HEK293T (cell line): ENCODE measurements at regions not wholly inside any gene's neighbourhood (a gene's known extent, or its start where the extent isn't known, plus 50 kb on each side); places are given as distances from the start of the nearest gene placed in this dataset.

ENCODE experiments used
- ARNT ChIP-seq: fragments of 450-650 bp; IDR thresholded peaks from 2 replicates; pipeline ENCODE4 v1.6.1; 2017; ENCODE audit warnings: mild to moderate bottlenecking
- BHLHE40 ChIP-seq: fragments of 450-650 bp; IDR thresholded peaks from 2 replicates; pipeline ENCODE4 v1.6.1; 2016; ENCODE audit warnings: mild to moderate bottlenecking, moderate library complexity, borderline replicate concordance
- FOXK2 ChIP-seq: fragments of 450-650 bp; IDR thresholded peaks from 2 replicates; pipeline ENCODE4 v1.6.1; 2016; ENCODE audit warnings: mild to moderate bottlenecking
- FOXM1 ChIP-seq: fragments of 450-650 bp; IDR thresholded peaks from 2 replicates; pipeline ENCODE4 v1.6.1; 2017; ENCODE audit warnings: mild to moderate bottlenecking, borderline replicate concordance
- SP1 ChIP-seq: fragments of 450-650 bp; IDR thresholded peaks from 2 replicates; pipeline ENCODE4 v1.6.1; 2017
- SUZ12 ChIP-seq: fragments of 450-650 bp; IDR thresholded peaks from 2 replicates; pipeline ENCODE4 v1.6.1; 2016; ENCODE audit warnings: mild to moderate bottlenecking

- TF ChIP-seq BHLHE40 (no peak), FOXM1 (no peak), ARNT (no peak), SUZ12 (no peak), SP1 (no peak), FOXK2 (no peak)
These were observed 296.9 kb downstream of the BRD1 start for GRCh38 chr22:49530671-49531367.
